ENCODE measurements at regions not wholly inside any gene's neighbourhood (a gene's known extent, or its start where the extent isn't known, plus 50 kb on each side); places are given as distances from the start of the nearest gene placed in this dataset.

- no peak for DNase-seq (ENCODE audit: low read depth)
These were observed 64.0 kb upstream of the CHRM3 start for GRCh38 chr1:239322369-239322768.

- DNase-seq (ENCODE audit: low read depth) = no peak
These were observed 64.5 kb upstream of the CHRM3 start for GRCh38 chr1:239321877-239322276.

- no peak for DNase-seq (ENCODE audit: low read depth)
These were observed 68.4 kb upstream of the CHRM3 start for GRCh38 chr1:239317948-239318347.

- DNase-seq (ENCODE audit: low read depth) = no peak
These were observed 70.6 kb upstream of the CHRM3 start for GRCh38 chr1:239315631-239316217.

GRCh38 chr1:239311331-239311730 is 75.0 kb upstream of the CHRM3 start:
- DNase-seq (ENCODE audit: low read depth) = no peak

- DNase-seq (ENCODE audit: low read depth) = no peak
These were observed 77.6 kb upstream of the CHRM3 start for GRCh38 chr1:239308701-239309333.

- no peak for DNase-seq (ENCODE audit: low read depth)
These were observed 78.5 kb upstream of the CHRM3 start for GRCh38 chr1:239307886-239308285.

GRCh38 chr1:239306426-239306825 is 79.9 kb upstream of the CHRM3 start:
- DNase-seq (ENCODE audit: low read depth) = no peak

GRCh38 chr1:239303289-239303688 is 83.1 kb upstream of the CHRM3 start:
- DNase-seq (ENCODE audit: low read depth) = no peak

- DNase-seq (ENCODE audit: low read depth) = no peak
These were observed 83.7 kb upstream of the CHRM3 start for GRCh38 chr1:239302696-239303095.

GRCh38 chr1:239301251-239301650 is 85.1 kb upstream of the CHRM3 start:
- no peak for DNase-seq (ENCODE audit: low read depth)

- DNase-seq (ENCODE audit: low read depth) = no peak
These were observed 88.5 kb upstream of the CHRM3 start for GRCh38 chr1:239297910-239298309.

- DNase-seq (ENCODE audit: low read depth) = no peak
These were observed 92.8 kb upstream of the CHRM3 start for GRCh38 chr1:239293350-239294110.

GRCh38 chr1:239288820-239289554 is 97.4 kb upstream of the CHRM3 start:
- DNase-seq (ENCODE audit: low read depth) = no peak

- no peak for DNase-seq (ENCODE audit: low read depth)
These were observed 99.1 kb upstream of the CHRM3 start for GRCh38 chr1:239287296-239287695.

GRCh38 chr1:239283216-239283615 is 103.2 kb upstream of the CHRM3 start:
- no peak for DNase-seq (ENCODE audit: low read depth)

- no peak for DNase-seq (ENCODE audit: low read depth)
These were observed 104.0 kb upstream of the CHRM3 start for GRCh38 chr1:239282411-239282810.

GRCh38 chr1:239276051-239276450 is 110.3 kb upstream of the CHRM3 start:
- no peak for DNase-seq (ENCODE audit: low read depth)

GRCh38 chr1:239274242-239274830 is 112.0 kb upstream of the CHRM3 start:
- no peak for DNase-seq (ENCODE audit: low read depth)

- no peak for DNase-seq (ENCODE audit: low read depth)
These were observed 115.9 kb upstream of the CHRM3 start for GRCh38 chr1:239270509-239270908.

GRCh38 chr1:239269706-239270105 is 116.7 kb upstream of the CHRM3 start:
- no peak for DNase-seq (ENCODE audit: low read depth)

GRCh38 chr1:239268941-239269340 is 117.4 kb upstream of the CHRM3 start:
- no peak for DNase-seq (ENCODE audit: low read depth)
